Cardiac muscle cell (in vitro differentiated cells and primary cell): ENCODE measurements at regions not wholly inside any gene's neighbourhood (a gene's known extent, or its start where the extent isn't known, plus 50 kb on each side); places are given as distances from the start of the nearest gene placed in this dataset.
A peak's percentile ranks its signal among the peaks of the same experiment; 100 is the strongest.

Experiments
- DNase-seq, 2 donors: peaks; one replicate each; pipeline versions ENCODE4 v3.0.0 to v3.0.0-alpha.2; 2010 to 2017; ENCODE audit warnings: low read depth in 1 of 2, low spot score in 1 of 2
- H3K27ac ChIP-seq: fragments of 200-600 bp; sonication (generic); 2 replicates; pipeline ENCODE4 v1.5.1; 2016
- H3K27me3 ChIP-seq: fragments of 200-600 bp; sonication (generic); 2 replicates; pipeline ENCODE4 v1.6.0; 2016; ENCODE audit warnings: control low read depth
- H3K36me3 ChIP-seq: fragments of 200-600 bp; sonication (generic); 2 replicates; pipeline ENCODE4 v1.5.1; 2016; ENCODE audit warnings: control low read depth
- H3K4me1 ChIP-seq: fragments of 200-600 bp; sonication (generic); 2 replicates; pipeline ENCODE4 v1.8.1; 2017; ENCODE audit warnings: low read depth, mild to moderate bottlenecking, mixed run types
- H3K4me3 ChIP-seq: fragments of 200-600 bp; sonication (generic); 2 replicates; pipeline ENCODE4 v1.5.1; 2016; ENCODE audit warnings: mild to moderate bottlenecking
- H3K9me3 ChIP-seq: fragments of 200-600 bp; sonication (generic); 2 replicates; pipeline ENCODE4 v1.5.1; 2017; ENCODE audit warnings: low read depth, mild to moderate bottlenecking, control low read depth
- CTCF ChIP-seq: IDR thresholded peaks from 2 replicates; pipeline ENCODE4 v1.5.1; 2012; ENCODE audit warnings: low read depth, mild to moderate bottlenecking, low read length

GRCh38 chr2:6080932-6081753, 389.0 kb downstream of the SOX11 start:
- Histone ChIP-seq H3K4me1 (no peaks in the 10 kb centered on the region), H3K36me3 (no peaks in the 10 kb centered on the region), H3K9me3 (no peaks in the 10 kb centered on the region), H3K27me3 (no peaks in the 10 kb centered on the region), H3K27ac (no peak overlapping the region), H3K4me3 (no peak overlapping the region)
- DNase-seq: peak in 1 of 2 donors; percentile 41
- no peak for TF ChIP-seq CTCF

DNA sequence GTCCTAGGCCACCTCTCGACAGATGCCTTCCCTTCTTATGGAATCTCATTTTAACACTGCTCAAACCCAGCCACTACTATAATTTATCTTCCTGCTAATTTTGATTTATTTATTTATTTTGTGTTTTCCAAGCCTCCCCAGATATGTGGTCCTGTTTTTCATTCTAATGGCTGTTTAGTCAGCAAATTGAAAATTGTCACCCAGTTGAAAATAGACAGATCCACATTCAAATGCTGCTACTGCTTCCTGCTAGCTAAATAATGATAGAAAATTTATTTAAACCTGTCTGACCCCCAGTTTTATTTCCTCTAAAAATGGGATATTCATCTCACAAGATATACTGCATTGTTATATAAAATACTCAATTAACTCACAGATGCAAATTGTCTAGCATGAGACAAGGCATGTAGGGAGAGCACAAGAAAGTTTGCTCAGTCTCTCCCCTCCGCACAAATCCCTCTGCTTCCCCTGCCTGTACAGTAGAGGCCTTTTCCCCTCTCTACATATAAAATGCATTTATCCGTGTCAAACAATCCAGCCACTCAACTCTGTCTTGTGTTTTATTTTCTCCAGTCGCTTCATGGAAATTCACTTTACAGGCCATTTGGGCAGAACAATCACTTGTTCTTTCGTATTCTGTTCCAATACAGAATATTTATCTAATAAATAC, 389.9 kb downstream of the SOX11 start:
- H3K36me3 ChIP-seq: no peaks in the 10 kb centered on the region
- no peak for DNase-seq
- H3K27ac ChIP-seq: no peak overlapping the region
- H3K9me3 ChIP-seq: no peaks in the 10 kb centered on the region
- H3K4me3 ChIP-seq: no peak overlapping the region
- TF ChIP-seq CTCF: no peak
- H3K4me1 ChIP-seq: no peaks in the 10 kb centered on the region
- H3K27me3 ChIP-seq: no peaks in the 10 kb centered on the region

GRCh38 chr2:6082625-6083018, 390.4 kb downstream of the SOX11 start:
- DNase-seq: no peak
- no peaks in the 10 kb centered on the region for H3K36me3 ChIP-seq
- TF ChIP-seq CTCF: no peak
- H3K9me3 ChIP-seq: no peaks in the 10 kb centered on the region
- no peaks in the 10 kb centered on the region for H3K27me3 ChIP-seq
- H3K4me1 ChIP-seq: no peaks in the 10 kb centered on the region
- H3K27ac ChIP-seq: no peak overlapping the region
- no peak overlapping the region for H3K4me3 ChIP-seq

DNA sequence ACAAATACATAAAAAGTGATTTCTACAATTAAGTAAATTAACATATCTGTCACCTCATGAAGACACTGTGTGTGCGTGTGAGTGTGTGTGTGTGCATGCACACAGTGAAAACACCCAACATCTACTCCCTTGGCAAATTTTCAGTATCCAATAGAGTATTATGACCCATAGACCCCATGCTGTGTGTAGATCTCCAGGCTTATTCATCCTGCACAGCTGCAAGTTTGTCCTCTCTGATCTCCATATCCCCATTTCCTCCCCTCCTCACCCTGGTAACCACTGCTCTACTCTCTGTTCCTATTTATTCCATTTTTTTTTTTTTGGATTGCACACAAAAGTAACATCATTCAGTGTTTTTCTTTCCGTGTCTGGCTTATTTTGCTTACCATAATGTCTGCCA, 391.0 kb downstream of the SOX11 start:
- no peak for TF ChIP-seq CTCF
- no peak overlapping the region for H3K4me3 ChIP-seq
- H3K36me3 ChIP-seq: no peaks in the 10 kb centered on the region
- no peak for DNase-seq
- no peaks in the 10 kb centered on the region for H3K9me3 ChIP-seq
- H3K27ac ChIP-seq: no peak overlapping the region
- H3K27me3 ChIP-seq: no peaks in the 10 kb centered on the region
- no peaks in the 10 kb centered on the region for H3K4me1 ChIP-seq

DNA sequence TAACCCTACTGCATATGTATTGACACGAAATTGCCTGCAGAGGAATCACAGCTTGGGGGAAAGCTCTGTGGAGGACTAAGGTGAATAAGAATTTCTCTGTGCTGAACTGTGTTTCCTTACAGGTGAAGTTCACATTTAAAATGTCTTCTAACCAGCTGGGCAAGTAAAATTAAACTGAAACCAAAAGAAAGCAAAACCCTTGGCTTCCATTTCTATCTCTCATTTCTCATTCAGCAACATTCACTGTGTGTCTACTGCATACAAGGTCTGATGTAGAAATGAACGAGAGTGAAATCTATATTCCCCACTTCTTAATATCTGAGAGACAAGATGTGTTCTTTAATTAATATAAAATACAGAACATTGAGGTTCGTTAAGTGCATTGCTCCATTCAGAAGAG, 397.3 kb downstream of the SOX11 start:
- TF ChIP-seq CTCF: no peak
- Histone ChIP-seq H3K27me3 (no peaks in the 10 kb centered on the region), H3K9me3 (no peaks in the 10 kb centered on the region), H3K36me3 (no peaks in the 10 kb centered on the region), H3K4me1 (no peaks in the 10 kb centered on the region), H3K27ac (no peak overlapping the region), H3K4me3 (no peak overlapping the region)
- no peak for DNase-seq
